ENCODE measurements at regions not wholly inside any gene's neighbourhood (a gene's known extent, or its start where the extent isn't known, plus 50 kb on each side); places are given as distances from the start of the nearest gene placed in this dataset.

GRCh38 chr1:70635868-70636267 is 224.8 kb downstream of the CTH start:
- TF ChIP-seq EZH2 (IDR thresholded peaks at IDR 0.05) (no peak), CTCF (IDR thresholded peaks at IDR 0.05) (no peak)
